Midbrain (tissue), 1 donor: ENCODE measurements at regions not wholly inside any gene's neighbourhood (a gene's known extent, or its start where the extent isn't known, plus 50 kb on each side); places are given as distances from the start of the nearest gene placed in this dataset.
"Not testable (repeated sequence)": the region's sequence is repeated elsewhere in the genome, so short reads cannot be mapped to it uniquely, and the experiment has no call there.

Source experiments
- DNase-seq: peaks from one replicate; lab custom pipeline; 2025; lab: John Stamatoyannopoulos, UW

DNA sequence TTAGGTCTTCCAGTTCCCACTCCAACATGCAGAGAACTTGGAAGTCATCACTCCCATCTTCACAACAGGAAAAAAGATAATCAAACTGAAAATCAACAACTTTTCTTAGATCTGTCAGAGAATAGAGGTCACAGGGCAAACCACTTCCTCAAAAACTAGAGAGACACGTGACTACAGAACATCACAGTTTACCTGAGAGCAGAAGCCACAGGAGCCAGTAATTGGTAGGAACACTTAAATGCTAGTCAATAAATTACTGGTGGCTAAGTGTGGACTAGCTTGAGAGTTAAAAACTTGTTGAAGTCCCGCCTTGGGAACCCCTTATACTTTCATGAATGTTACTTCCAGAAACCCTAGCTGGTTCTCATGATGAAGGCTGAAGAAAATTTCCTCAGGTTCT, 81.1 kb downstream of the THSD1 start:
- DNase-seq, result not testable (repeated sequence)

DNA sequence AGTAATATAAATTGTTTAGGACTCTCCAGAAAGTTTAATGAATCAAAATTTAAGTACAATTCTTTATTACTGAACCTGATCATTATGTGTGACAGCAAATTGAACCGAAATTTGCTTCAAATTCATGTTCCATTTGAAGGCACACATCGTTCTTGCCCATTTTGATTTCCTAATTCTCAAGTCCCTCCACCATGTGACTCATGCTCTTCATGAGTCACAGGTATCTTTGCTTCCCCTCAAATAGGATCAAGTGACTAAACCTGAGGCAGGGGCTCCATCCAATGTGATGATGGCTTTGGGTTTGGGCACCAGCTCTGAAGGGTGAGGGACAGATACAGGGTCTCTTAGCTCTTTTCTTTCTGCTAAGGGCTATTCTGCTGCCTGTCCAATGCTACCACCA, 86.1 kb downstream of the THSD1 start:
- DNase-seq, result no peak

GRCh38 chr13:52309833-52310232, 96.1 kb downstream of the THSD1 start:
- not testable (repeated sequence) for DNase-seq

- not testable (repeated sequence) for DNase-seq
Observed at GRCh38 chr13:52306336-52306735, 99.6 kb downstream of the THSD1 start.

DNA sequence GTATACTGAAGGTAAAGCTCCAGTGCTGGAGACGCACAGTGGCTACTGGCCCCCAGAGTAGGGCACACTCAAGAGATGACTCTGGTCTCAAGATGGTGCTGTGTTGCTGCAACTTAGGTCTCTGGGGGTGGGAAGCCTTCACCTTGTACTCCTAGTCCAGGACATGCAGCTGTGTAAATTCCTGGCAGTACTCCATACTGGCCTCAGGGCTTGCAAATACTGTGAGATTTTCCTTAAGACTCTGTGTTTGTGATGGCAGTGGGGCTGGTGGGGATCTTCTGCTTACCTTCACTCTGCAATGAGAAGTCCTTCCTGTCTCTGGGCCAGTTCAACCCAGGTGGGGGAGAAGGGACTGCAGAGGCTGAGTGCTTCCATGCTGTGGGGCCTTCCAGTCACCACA, 102.9 kb downstream of the THSD1 start:
- DNase-seq, result not testable (repeated sequence)

GRCh38 chr13:52302688-52303087, 103.3 kb downstream of the THSD1 start:
- DNase-seq, result not testable (repeated sequence)

- not testable (repeated sequence) for DNase-seq
Observed at GRCh38 chr13:52301810-52302400, 104.1 kb downstream of the THSD1 start.

DNA sequence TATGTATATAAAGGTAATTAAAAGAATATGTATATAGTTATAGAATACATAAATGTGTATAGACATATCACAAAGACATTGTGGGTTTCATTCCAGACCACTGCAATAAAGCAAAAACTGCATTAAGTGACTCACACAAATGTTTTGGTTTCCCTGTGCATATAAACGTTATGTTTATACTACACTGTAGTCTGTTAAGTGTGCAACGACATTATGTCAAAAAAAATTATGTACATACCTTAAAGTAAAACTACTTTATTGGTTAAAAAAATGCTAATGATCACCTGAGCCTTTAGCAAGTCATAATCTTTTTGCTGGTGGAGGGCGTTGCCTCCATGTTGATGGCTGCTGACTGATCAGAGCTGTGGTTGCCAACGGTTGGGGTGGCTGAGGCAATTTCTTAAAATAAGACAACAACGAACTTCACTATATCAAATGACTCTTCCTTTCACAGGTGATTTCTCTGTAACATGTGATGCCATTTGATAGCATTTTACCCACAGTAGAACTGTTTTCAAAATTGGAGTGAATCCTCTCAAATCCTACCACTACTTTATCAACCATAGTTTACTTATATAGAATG, 107.8 kb downstream of the THSD1 start:
- not testable (repeated sequence) for DNase-seq

DNA sequence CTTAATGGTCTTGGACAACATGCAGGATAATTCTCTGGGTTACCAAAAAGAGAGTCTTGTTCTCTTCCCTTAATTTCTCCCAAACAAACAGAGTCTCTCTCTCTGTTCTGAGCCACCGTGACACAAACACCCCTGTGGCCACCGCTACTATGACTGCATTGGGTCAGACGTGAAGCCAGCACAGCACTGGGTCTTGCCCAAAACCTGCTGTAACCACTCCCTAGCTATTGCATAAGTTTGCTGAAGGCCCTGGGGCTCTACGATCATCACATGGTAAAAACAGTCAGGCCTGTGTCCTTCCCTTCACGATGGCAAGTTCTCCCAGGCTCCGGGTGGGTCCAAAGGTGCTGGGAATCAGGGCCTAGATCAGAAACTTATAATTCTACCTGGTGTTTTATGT, 117.1 kb downstream of the THSD1 start:
- not testable (repeated sequence) for DNase-seq

DNA sequence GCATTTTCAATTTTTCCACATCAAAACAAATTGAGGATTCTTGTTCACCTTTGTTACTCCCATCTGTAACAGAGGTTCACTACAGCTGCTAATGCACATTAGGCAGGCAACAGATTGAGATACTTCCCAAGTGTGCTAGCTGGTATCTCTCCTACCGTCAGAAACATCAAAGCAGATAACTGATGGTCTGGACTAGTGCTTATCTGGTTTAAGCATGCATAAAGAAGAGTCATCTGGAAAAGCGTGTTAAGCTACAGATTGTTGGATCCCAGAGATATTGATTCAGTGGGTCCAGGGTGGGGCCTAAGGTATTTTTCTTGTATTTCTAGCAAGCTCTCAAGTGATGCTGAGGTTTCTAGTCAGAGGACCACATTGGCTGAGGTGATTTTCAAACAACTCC, 122.0 kb upstream of the NEK3 start:
- DNase-seq, result not testable (repeated sequence)

DNA sequence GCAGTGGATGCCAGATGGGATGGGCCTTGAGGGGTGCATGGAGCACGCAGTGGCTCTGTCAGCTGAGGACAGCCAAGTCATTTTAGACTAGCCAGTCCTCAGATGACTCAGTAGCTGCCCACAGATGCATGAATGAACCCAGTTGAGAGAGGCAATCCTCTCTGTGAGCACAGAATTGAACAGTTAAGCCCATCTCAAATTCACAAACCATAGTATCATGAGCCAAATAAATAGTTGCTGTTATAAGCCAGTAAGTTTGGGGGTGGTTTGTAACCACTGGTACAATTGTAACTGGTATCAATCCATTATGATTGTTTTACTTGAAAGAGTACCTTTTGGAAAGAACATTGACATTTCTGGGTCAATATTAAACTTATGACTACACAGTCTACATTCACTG, 120.0 kb upstream of the NEK3 start:
- not testable (repeated sequence) for DNase-seq

DNA sequence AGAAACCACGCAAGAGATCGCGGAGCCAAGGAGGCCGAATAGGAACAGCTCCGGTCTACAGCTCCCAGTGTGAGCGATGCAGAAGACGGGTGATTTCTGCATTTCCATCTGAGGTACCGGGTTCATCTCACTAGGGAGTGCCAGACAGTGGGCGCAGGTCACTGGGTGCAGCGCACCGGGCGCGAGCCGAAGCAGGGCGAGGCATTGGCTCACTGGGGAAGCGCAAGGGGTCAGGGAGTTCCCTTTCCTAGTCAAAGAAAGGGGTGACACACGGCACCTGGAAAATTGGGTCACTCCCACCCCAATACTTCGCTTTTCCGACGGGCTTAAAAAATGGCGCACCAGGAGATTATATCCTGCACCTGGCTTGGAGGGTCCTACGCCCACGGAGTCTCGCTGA, 94.9 kb upstream of the NEK3 start:
- not testable (repeated sequence) for DNase-seq

GRCh38 chr13:52240752-52241151, 81.4 kb upstream of the NEK3 start:
- not testable (repeated sequence) for DNase-seq

- peak; percentile 16 for DNase-seq
Observed at GRCh38 chr13:52235900-52236595, 76.7 kb upstream of the NEK3 start.

- not testable (repeated sequence) for DNase-seq
Observed at GRCh38 chr13:52234928-52235327, 75.5 kb upstream of the NEK3 start.

DNA sequence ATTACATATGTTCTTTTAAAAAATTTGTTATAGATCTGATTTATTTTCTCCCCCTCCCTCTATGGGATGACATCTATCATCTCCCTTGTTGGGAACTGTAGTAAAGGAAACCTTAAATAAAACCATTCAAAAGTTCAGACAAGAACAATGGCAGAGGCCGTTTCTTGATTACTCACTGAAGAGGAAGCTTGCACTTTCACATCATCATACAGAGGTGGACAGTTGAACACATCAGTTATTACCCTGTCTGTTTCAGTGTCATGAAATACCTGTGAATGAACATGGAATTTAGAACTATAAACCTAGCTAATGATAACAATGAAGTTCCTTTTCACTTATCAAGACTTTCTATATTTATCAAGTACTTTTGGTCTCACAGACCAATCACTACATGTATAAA, 63.7 kb upstream of the NEK3 start:
- DNase-seq, result not testable (repeated sequence)

DNA sequence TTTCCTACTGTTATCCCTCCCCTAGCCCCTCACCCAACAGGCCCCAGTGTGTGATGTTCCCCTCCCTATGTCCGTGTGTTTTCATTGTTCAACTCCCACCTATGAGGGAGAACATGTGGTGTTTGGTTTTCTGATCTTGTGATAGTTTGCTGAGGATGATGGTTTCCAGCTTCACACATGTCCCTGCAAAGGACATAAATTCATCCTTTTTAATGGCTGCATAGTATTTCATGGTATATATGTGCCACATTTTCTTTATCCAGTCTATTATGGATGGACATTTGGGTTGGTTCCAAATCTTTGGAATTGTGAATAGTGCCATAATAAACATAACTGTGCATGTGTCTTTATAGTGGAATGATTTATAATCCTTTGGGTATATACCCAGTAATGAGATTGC, 54.5 kb upstream of the NEK3 start:
- not testable (repeated sequence) for DNase-seq

DNA sequence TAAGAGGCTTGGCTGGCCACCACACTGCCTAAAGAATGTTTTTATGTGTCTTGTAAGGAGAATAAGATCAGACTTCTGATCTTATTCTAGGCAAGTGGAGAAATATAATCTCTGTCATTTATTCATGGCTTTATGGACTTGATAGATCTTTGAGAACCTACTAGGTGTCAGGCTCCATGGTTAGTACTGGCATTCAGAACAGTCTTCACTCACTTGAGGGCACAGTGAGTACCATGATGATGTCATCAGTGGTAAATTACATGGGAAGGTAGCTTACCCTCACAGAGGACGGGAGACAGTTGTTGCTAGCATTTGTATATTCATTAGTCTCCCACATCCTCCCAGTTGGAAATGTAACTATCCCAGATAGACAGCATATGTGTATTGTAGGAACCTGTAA, 53.5 kb upstream of the NEK3 start:
- not testable (repeated sequence) for DNase-seq

GRCh38 chr13:52211416-52211776, 52.0 kb upstream of the NEK3 start:
- not testable (repeated sequence) for DNase-seq

DNA sequence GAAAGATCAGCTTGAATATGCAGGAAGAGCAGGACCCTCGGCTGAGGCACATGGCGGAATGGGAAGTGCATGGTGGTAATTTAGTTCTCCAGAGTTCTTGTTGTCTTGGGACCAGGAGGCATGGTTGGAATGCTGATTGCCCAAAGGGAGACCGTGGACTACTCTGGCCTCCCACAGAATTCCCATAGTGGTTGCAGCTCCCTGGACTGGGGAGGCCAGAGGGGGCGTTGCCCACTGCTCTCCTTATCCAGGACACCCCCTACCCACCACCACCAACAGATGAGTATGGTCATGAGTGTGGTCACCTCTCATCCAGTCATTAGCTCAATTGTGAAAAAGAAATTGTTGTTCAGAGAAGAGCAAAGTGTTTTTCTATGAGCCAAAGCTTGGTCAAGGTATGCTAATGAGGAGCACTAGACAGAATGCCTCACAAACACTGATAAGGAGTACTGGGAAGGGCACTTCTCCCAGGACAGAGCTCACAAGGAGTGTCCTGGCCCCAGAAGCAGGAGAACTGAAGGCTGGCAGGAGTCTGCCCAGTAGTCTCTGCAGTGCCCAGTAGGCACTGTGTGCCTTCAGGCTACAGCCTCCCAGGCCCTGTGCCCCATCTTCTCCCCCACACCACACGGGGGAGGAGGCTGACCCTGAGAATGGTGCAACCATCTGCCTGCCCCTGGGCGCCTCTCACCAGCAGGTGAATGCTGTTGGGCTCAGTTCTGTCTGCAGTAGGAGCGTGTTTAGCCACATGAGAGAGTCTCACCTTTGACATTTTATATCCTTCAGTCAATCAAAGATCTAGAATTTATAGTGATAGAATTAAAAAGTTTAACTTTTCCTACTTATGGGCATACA, 51.4 kb upstream of the NEK3 start:
- DNase-seq, result not testable (repeated sequence)
